RPMI8226 (cell line): ENCODE measurements at regions not wholly inside any gene's neighbourhood (a gene's known extent, or its start where the extent isn't known, plus 50 kb on each side); places are given as distances from the start of the nearest gene placed in this dataset.

Experiments
- DNase-seq: peaks from one replicate; pipeline ENCODE4 v3.0.0-alpha.2; 2015

DNA sequence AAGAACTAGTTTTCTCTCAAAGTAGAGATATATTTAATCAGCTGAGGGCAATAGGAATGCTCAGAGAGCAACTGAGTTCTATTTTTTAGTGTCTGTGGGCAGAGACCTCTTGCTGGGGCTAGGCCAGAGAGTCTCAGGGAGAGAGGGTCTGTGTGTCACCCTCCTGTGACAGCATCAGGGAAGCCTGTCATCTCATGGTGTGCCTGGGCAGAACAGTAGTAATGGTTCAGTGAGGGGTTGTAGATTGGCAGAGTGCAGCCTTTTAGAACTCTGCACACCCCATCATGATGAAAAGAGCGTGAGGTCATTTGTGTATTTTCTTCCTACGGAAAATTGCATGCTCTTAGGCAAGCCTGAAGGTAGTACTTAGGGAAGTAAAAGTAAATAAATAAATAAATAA lies 1396.5 kb upstream of the AGA start:
- DNase-seq, result no peak

DNA sequence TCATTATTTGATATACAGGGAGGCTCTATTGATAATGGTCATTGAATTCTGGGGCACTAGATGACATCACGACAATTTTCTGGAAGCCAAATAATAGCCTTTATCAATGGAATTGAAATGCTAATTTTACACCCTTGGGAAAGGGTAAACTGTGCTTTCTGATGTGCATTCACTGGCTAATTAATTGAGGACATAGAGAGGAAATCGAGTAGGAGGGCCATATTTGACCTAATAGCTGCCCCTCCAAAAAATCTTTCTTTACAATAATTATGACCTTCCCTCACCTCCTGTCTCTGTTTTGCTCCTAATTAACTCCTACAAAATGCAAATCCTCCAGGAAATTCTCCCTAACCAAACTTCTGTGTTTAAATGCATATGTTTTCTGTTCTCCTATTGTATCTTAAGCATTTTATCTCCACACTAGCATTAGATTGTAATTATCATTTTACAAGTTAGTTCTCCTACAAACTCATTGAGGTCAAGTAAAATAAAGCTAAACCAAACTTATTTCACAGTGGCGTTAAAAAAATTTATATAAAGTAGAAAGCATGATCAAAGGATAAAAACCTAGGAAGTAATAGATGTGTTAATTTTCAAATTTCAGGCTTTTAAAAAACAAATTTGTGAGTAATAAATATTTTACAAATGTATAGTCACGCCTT lies 1414.0 kb upstream of the AGA start:
- no peak for DNase-seq

DNA sequence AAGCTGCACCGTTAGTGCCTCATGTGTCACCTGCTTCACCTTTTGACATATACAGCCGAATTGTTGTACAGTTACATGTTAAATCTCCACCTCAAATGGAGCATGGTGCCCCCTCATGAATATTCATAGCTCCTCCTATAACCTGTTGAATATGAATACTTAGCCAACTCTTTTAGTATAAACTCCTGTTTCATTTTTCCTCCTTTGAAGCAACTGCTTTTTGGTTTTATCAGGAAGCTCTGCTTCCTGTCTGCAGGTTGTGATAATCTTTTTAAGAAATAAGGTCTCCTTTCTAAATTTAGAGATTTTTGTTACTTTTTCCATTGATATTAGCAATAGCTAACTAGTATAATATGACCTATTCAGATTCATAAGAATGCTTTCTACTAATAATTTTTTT lies 1429.2 kb upstream of the AGA start:
- DNase-seq, result no peak

GRCh38 chr4:178881937-178882336 lies 1439.7 kb upstream of the AGA start:
- DNase-seq, result no peak

DNA sequence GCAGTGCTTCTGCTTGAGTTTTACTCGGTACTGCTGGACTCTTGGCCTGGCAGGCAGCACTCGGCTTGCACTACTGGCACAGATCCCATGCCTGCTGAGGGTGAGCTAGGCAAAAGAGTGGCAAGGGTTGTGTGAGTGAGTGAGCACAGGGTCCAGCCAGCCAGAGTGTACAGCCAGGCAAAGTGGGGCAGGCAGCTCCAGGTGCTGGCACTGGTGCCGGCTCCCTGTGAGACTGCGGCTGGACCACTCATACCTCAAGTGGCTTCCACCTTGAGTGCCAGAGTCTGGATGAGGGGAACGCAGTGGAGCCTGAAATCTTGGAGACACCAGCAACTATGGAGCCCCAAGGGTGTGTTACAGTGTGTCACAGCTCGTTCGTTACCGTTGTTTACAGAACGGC lies 1451.9 kb upstream of the AGA start:
- no peak for DNase-seq

- DNase-seq, result no peak
Observed at GRCh38 chr4:178899084-178899483, 1456.8 kb upstream of the AGA start.

- no peak for DNase-seq
Observed at GRCh38 chr4:178917756-178918155, 1475.5 kb upstream of the AGA start.

DNA sequence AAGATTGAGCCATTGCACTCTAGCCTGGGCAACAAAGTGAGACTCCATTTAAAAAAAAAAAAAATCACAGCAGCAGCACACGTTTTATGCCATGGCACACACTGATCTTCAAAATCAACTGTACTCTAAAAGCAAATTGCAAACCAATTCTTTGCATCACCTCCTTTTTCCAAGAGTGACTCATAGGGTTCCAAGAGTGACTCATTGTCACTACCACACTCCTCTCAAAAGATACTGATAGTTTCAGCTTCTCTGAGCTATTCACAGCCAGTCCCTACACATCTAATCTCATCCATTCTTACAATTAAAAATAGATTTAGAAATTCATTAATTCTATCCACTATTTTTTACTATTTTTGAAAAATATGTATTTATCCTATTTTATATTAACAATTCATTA lies 1494.9 kb upstream of the AGA start:
- no peak for DNase-seq

DNA sequence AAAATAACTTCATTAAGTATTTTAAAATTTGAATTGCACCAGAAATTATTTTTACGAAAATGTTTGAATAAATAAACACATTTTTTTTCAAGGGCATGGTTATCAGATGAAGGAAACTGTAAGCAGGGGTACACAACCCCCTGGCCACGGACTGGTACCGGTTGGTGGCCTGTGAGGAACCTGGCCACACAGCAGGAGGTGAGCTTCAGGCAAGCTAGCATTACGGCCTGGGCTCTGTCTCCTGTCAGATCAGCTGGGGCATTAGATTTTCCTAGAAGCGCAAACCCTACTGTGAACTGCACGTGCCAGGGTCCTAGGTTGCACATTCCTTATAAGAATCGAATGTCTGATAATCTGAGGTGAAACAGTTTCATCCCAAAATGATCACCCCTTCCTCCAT lies 1499.7 kb upstream of the AGA start:
- no peak for DNase-seq

DNA sequence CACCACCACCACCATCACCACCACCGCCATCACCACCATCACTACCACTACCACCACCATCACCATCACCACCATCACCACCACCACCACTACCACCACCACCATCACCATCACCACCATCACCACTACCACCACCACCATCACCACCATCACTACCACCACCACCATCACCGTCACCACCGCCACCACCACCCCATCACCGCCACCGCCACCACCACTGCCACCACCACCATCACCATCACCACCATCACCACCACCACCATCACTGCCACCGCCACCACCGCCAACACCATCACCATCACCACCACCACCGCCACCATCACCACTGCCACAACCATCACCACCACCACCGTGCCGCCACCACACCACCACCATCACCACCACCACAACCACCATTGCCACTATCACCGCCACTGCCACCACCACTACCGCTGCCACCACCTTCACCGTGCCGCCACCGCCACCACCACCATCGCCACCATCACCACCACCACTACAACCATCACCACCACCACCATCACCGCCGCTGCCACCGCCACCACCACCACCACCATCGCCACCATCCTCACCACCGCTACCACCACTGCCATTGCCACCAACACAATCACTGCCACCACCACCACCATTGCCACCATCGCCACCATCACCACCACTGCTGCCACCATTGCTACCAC lies 1511.3 kb upstream of the AGA start:
- DNase-seq, result no peak

- no peak for DNase-seq
Observed at GRCh38 chr4:178955614-178956013, 1513.4 kb upstream of the AGA start.

DNA sequence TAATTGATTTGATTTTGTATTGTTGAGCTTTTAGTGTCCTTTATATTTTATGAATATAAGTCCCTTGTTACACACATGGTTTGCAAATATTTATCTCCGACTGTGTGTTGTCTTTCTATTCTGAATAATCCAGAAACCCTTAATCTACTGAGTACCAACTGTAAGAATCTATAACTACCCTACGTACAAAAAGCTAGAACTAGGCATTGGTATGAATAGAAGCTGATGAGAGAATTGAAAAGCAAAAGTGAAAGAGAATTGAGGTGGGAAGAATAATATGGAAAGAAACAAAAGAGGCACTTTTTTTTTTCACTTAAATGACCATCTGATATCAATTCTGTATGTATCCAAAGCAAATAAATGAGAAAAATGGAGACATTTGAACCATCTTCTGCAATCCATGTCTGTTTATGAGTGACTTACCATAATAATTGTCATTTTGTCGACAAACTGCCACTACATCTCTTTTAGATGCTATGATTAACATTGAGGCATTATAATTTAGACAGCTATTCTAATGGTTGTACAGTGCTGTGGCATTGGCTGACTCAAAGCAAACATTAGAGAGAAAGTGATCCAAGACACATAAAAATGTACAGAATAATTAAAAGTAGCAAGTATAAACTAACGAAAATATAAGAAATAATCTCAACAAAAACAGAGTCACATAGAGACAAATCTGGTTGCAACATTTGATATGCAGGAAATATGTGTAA lies 1516.6 kb upstream of the AGA start:
- no peak for DNase-seq

- DNase-seq, result no peak
Observed at GRCh38 chr4:178963446-178964045, 1521.3 kb upstream of the AGA start.

DNA sequence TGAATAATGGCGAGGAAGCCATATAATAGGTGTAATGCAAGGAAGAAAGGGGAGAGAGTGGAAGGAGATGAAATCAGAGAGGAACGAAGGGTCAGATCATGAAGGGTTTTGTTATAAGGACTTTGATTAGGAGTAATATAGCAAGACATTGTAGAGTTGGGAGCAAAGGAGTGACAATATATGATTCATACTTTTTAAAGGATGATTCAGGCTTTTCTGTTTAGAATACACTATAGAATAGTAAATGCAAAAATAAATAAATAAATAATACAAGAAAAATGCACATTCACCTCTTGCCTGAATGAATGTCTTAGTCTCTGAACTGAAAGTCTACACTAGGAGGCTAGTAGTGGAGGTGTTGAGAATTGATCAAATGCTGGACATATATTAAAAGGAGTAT lies 1524.4 kb upstream of the AGA start:
- no peak for DNase-seq

DNA sequence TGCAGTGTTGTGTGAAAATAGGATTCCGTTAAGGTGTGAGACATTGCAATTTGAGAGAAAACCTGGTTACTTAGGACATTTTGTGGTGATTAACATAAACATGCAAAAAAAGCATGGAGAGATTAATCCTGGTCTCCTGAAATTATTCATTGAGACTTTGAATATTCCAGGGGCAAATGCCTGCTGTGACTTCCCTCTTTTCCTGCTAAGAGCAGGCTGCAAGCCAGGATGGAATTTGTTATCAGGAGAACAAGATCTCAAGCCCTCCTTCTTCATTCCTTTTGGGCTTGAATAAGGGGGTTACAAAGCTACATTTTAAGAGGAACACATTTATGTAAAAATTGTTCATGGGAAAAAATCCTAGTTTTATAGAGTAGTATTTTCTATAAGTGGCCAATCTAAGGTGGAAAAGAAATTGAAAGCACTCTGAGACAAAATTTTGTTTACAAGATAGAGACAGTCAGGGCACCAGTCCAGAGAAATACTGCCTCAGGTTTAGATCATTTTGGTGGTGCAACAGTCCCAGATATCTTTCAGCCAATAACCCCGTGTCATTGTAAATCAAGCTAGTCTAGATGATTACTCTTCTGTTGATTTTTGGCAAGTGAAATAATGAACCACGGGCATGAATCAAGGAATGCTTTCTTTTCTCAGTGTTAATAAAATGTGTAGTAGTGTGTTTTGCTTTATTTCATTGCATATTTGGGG lies 1528.3 kb upstream of the AGA start:
- DNase-seq, result no peak

GRCh38 chr4:178976861-178977260 lies 1534.6 kb upstream of the AGA start:
- DNase-seq, result no peak

GRCh38 chr4:178993306-178993705 lies 1551.1 kb upstream of the AGA start:
- no peak for DNase-seq

DNA sequence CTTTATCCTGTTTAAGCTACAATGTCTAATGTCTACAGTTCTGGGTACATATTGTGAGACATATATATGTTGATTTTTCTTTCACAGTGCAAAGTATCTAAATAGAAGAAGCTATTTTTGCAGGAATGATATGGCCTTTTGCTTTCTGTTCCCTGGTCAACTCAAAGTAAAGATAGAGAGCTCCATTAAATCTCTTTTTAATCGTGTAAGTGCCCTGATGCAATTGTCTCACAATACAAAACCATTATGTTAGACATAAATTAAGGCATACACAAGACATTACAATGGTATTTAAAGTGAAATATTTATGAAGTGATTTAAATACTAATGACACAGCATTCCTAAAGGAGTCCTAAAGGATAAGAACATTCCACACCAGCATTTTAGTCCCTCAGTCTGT lies 1559.7 kb upstream of the AGA start:
- no peak for DNase-seq

DNA sequence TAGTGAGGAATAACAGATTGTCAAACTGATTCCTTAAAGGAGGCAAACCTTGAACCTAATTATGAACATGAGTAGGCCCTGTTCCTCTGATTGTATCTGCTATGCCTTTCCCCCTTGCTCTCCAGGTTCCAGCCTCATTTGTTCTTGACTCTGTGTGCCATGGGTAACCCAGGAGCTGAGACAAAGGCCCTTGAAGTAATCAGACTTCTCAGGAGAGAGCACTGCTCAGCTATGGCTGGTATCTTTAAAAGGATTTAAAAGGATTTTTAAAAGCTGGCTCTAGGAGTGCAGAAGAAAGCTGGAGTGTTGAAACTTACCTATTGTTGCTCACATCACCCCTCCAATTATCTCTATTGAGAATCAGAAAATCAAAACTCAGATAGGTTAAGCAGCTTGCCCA lies 1565.5 kb upstream of the AGA start:
- no peak for DNase-seq

GRCh38 chr4:179017581-179017980 lies 1575.3 kb upstream of the AGA start:
- DNase-seq, result no peak

- DNase-seq, result no peak
Observed at GRCh38 chr4:179027569-179027968, 1585.3 kb upstream of the AGA start.

DNA sequence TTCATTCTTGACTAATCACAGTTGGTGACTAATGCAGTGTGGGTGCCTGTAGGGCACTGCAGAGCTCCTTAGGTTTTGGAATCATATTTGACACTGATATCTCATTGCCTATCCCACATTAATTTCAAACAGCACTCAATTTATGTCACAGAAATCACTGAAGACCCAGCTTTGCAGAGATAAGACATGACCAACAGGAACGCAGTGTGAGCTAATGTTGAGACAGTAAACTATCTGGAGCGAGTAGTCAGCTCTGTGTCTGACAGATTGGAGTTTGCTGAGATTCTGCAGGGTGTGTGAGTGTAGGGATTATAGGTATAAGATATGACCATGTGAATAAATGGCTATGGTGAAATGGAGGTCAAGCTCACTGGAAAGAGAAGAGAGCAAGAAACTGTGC lies 1586.1 kb upstream of the AGA start:
- no peak for DNase-seq

GRCh38 chr4:179029683-179030082 lies 1587.4 kb upstream of the AGA start:
- DNase-seq, result no peak
